NCI-H526 treated with DMSO at 0.1 percent for 48 hours (cell line): ENCODE measurements at regions not wholly inside any gene's neighbourhood (a gene's known extent, or its start where the extent isn't known, plus 50 kb on each side); places are given as distances from the start of the nearest gene placed in this dataset.

Experiments
- DNase-seq: peaks from one replicate; lab custom pipeline; 2025; lab: John Stamatoyannopoulos, UW

- no peak for DNase-seq
Measured at GRCh38 chr13:106382534-106382933, 152.9 kb downstream of the EFNB2 start.

GRCh38 chr13:106381091-106381490 lies 154.4 kb downstream of the EFNB2 start:
- no peak for DNase-seq

- DNase-seq, result no peak
Measured at GRCh38 chr13:106377931-106378662, 157.4 kb downstream of the EFNB2 start.

- no peak for DNase-seq
Measured at GRCh38 chr13:106377341-106377740, 158.1 kb downstream of the EFNB2 start.

- no peak for DNase-seq
Measured at GRCh38 chr13:106376401-106377112, 158.9 kb downstream of the EFNB2 start.

GRCh38 chr13:106375085-106375484 lies 160.4 kb downstream of the EFNB2 start:
- DNase-seq, result no peak

- no peak for DNase-seq
Measured at GRCh38 chr13:106374631-106375030, 160.8 kb downstream of the EFNB2 start.

GRCh38 chr13:106373989-106374572 lies 161.4 kb downstream of the EFNB2 start:
- no peak for DNase-seq

- peak; percentile 72 for DNase-seq
Measured at GRCh38 chr13:106373304-106373988, 162.0 kb downstream of the EFNB2 start.

GRCh38 chr13:106372199-106373155 lies 163.0 kb downstream of the EFNB2 start:
- DNase-seq, result no peak

- no peak for DNase-seq
Measured at GRCh38 chr13:106371024-106371423, 164.4 kb downstream of the EFNB2 start.

- no peak for DNase-seq
Measured at GRCh38 chr13:106369858-106370257, 165.6 kb downstream of the EFNB2 start.

- DNase-seq, result no peak
Measured at GRCh38 chr13:106369091-106369490, 166.4 kb downstream of the EFNB2 start.

- no peak for DNase-seq
Measured at GRCh38 chr13:106367361-106367971, 168.0 kb downstream of the EFNB2 start.

GRCh38 chr13:106362707-106363106 lies 172.8 kb downstream of the EFNB2 start:
- DNase-seq, result peak; percentile 97

- no peak for DNase-seq
Measured at GRCh38 chr13:106361621-106362020, 173.8 kb downstream of the EFNB2 start.

GRCh38 chr13:106357198-106357597 lies 178.3 kb downstream of the EFNB2 start:
- DNase-seq, result no peak

- DNase-seq, result no peak
Measured at GRCh38 chr13:106355866-106356265, 179.6 kb downstream of the EFNB2 start.

- DNase-seq, result no peak
Measured at GRCh38 chr13:106354961-106355360, 180.5 kb downstream of the EFNB2 start.

- DNase-seq, result no peak
Measured at GRCh38 chr13:106352850-106353249, 182.6 kb downstream of the EFNB2 start.

GRCh38 chr13:106351251-106351650 lies 184.2 kb downstream of the EFNB2 start:
- DNase-seq, result no peak
